ENCODE measurements at regions not wholly inside any gene's neighbourhood (a gene's known extent, or its start where the extent isn't known, plus 50 kb on each side); places are given as distances from the start of the nearest gene placed in this dataset.

- TF ChIP-seq CTCF (tag by site-specific recombination; IDR thresholded peaks at IDR 0.05), result no peak
- no peak for TF ChIP-seq ZFP3 (tag by site-specific recombination; IDR thresholded peaks at IDR 0.05; ENCODE audit: low read depth)
- TF ChIP-seq SP2 (tag by site-specific recombination; IDR thresholded peaks at IDR 0.05), result no peak
- TF ChIP-seq ATF2 (tag by site-specific recombination; IDR thresholded peaks at IDR 0.05; ENCODE audit: low read depth), result no peak
- TF ChIP-seq REST (tag by site-specific recombination; IDR thresholded peaks at IDR 0.05), result no peak
- TF ChIP-seq GLIS2 (tag by site-specific recombination; IDR thresholded peaks at IDR 0.05), result no peak
- no peak for TF ChIP-seq ZFP37 (tag by site-specific recombination; IDR thresholded peaks at IDR 0.05)
- no peak for TF ChIP-seq ZFP69B (tag by site-specific recombination; IDR thresholded peaks at IDR 0.05)
- no peak for TF ChIP-seq ZNF146 (tag by site-specific recombination; IDR thresholded peaks at IDR 0.05)
- TF ChIP-seq ZNF23 (tag by site-specific recombination; IDR thresholded peaks at IDR 0.05; ENCODE audit: borderline replicate concordance), result no peak
- no peak for TF ChIP-seq ZBTB10 (tag by site-specific recombination; IDR thresholded peaks at IDR 0.05)
- no peak for TF ChIP-seq ZFHX2 (tag by site-specific recombination; conservative IDR thresholded peaks at IDR 0.05)
- no peak for TF ChIP-seq YY1 (tag by site-specific recombination; IDR thresholded peaks at IDR 0.05)
Measured at GRCh38 chr4:130349745-130350144, 1253.8 kb downstream of the C4orf33 start.

Measured in HEK293 (cell line).